ENCODE measurements at regions not wholly inside any gene's neighbourhood (a gene's known extent, or its start where the extent isn't known, plus 50 kb on each side); places are given as distances from the start of the nearest gene placed in this dataset.

GRCh38 chr2:225996462-225996828, 596.9 kb downstream of the NYAP2 start:
- no peaks in the 10 kb centered on the region for H4K20me1 ChIP-seq (replicated peaks; ENCODE audit: insufficient read depth)
- DNase-seq (ENCODE audit: low spot score) (no peak), ATAC-seq (no peak)
- H3F3A ChIP-seq (replicated peaks; ENCODE audit: low read depth): no peaks in the 10 kb centered on the region
- Mint-ChIP-seq H3K9me3 (no peaks in the 10 kb centered on the region), H3K36me3 (ENCODE audit: low read depth) (no peaks in the 10 kb centered on the region), H3K27me3 (ENCODE audit: insufficient read depth, low read depth, poor library complexity) (no peaks in the 10 kb centered on the region), H3K27ac (no peak overlapping the region), H3K4me1 (no peaks in the 10 kb centered on the region), H3K4me3 (no peak overlapping the region)
- no peaks in the 10 kb centered on the region for H3K4me1 ChIP-seq (ENCODE audit: insufficient read depth)
- no peaks in the 10 kb centered on the region for H3K27me3 ChIP-seq (ENCODE audit: insufficient read depth)
- H3K4me3 ChIP-seq: no peak overlapping the region
- H3K9me2 ChIP-seq (ENCODE audit: insufficient read depth): peaks cover under 1% of the 10 kb centered on the region; the same call in 1 of the 2 replicates
- H3K27ac ChIP-seq (ENCODE audit: low read depth): no peak overlapping the region
- H3K36me3 ChIP-seq (ENCODE audit: insufficient read depth): no peaks in the 10 kb centered on the region
- TF ChIP-seq ZNF331 (CRISPR knock-in tag; IDR thresholded peaks at IDR 0.05; ENCODE audit: low read depth): no peak
- H3K4me2 ChIP-seq: no peak overlapping the region
- no peak overlapping the region for H2AFZ ChIP-seq
- H3K79me2 ChIP-seq (replicated peaks; ENCODE audit: insufficient read depth): no peaks in the 10 kb centered on the region

DNA sequence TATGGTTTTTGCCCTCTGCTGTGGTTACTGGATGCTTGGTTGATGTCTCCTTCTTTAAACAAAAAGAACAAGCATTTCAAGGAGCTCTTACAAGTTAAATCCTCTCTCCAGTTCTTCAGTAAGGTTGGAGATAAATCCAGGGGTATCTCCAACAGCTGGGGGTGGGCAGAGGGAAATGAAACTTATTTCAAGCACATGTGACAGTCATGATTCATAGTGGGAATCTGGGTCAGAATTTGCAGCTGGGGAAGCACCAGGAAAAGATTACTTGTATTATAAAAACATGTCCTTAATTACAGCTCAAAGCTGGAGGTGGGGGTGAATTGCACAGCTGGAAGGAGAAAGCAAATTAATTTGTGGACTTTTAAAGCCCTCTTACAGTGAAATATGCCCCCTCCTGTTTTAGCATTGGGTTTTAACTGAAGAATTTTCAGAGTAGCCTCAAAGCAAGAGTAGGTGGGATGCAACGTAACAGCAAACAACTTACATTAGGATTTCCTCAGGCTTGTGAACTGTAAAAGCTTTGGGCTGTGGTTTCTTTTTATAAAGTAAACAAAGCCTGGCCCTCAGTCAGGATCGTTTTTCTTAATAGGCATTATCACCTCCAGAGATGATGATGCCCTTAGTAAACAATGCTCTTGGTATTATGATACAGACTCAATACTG, 596.4 kb downstream of the NYAP2 start:
- Histone ChIP-seq H3K4me2 (no peak overlapping the region), H3K79me2 (replicated peaks; ENCODE audit: insufficient read depth) (no peaks in the 10 kb centered on the region), H2AFZ (no peak overlapping the region), H3K27me3 (ENCODE audit: insufficient read depth) (no peaks in the 10 kb centered on the region), H3K9me2 (ENCODE audit: insufficient read depth) (peaks cover 2% of the 10 kb centered on the region; the same call in 1 of the 2 replicates), H3K27ac (ENCODE audit: low read depth) (no peak overlapping the region), H3K36me3 (ENCODE audit: insufficient read depth) (no peaks in the 10 kb centered on the region), H3K4me1 (ENCODE audit: insufficient read depth) (no peaks in the 10 kb centered on the region), H3K4me3 (no peak overlapping the region), H4K20me1 (replicated peaks; ENCODE audit: insufficient read depth) (no peaks in the 10 kb centered on the region), H3F3A (replicated peaks; ENCODE audit: low read depth) (no peaks in the 10 kb centered on the region)
- ATAC-seq: no peak
- H3K27ac Mint-ChIP-seq: no peak overlapping the region
- H3K9me3 Mint-ChIP-seq: no peaks in the 10 kb centered on the region
- H3K4me1 Mint-ChIP-seq: no peaks in the 10 kb centered on the region
- no peaks in the 10 kb centered on the region for H3K27me3 Mint-ChIP-seq (ENCODE audit: insufficient read depth, low read depth, poor library complexity)
- no peaks in the 10 kb centered on the region for H3K36me3 Mint-ChIP-seq (ENCODE audit: low read depth)
- H3K4me3 Mint-ChIP-seq: no peak overlapping the region
- TF ChIP-seq POLR2AphosphoS5 (IDR thresholded peaks at IDR 0.05; ENCODE audit: low read depth) (no peak), ZNF462 (CRISPR knock-in tag; IDR thresholded peaks at IDR 0.05) (no peak), ZNF114 (CRISPR knock-in tag; IDR thresholded peaks at IDR 0.05) (no peak), CREB1 (CRISPR knock-in tag; IDR thresholded peaks at IDR 0.05; ENCODE audit: low read depth) (no peak)
- TF ChIP-seq, protein P1, sequence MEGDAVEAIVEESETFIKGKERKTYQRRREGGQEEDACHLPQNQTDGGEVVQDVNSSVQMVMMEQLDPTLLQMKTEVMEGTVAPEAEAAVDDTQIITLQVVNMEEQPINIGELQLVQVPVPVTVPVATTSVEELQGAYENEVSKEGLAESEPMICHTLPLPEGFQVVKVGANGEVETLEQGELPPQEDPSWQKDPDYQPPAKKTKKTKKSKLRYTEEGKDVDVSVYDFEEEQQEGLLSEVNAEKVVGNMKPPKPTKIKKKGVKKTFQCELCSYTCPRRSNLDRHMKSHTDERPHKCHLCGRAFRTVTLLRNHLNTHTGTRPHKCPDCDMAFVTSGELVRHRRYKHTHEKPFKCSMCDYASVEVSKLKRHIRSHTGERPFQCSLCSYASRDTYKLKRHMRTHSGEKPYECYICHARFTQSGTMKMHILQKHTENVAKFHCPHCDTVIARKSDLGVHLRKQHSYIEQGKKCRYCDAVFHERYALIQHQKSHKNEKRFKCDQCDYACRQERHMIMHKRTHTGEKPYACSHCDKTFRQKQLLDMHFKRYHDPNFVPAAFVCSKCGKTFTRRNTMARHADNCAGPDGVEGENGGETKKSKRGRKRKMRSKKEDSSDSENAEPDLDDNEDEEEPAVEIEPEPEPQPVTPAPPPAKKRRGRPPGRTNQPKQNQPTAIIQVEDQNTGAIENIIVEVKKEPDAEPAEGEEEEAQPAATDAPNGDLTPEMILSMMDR (conservative IDR thresholded peaks at IDR 0.05; ENCODE audit: low read depth in 2 of 2): no peak
- TF ChIP-seq, protein P2, sequence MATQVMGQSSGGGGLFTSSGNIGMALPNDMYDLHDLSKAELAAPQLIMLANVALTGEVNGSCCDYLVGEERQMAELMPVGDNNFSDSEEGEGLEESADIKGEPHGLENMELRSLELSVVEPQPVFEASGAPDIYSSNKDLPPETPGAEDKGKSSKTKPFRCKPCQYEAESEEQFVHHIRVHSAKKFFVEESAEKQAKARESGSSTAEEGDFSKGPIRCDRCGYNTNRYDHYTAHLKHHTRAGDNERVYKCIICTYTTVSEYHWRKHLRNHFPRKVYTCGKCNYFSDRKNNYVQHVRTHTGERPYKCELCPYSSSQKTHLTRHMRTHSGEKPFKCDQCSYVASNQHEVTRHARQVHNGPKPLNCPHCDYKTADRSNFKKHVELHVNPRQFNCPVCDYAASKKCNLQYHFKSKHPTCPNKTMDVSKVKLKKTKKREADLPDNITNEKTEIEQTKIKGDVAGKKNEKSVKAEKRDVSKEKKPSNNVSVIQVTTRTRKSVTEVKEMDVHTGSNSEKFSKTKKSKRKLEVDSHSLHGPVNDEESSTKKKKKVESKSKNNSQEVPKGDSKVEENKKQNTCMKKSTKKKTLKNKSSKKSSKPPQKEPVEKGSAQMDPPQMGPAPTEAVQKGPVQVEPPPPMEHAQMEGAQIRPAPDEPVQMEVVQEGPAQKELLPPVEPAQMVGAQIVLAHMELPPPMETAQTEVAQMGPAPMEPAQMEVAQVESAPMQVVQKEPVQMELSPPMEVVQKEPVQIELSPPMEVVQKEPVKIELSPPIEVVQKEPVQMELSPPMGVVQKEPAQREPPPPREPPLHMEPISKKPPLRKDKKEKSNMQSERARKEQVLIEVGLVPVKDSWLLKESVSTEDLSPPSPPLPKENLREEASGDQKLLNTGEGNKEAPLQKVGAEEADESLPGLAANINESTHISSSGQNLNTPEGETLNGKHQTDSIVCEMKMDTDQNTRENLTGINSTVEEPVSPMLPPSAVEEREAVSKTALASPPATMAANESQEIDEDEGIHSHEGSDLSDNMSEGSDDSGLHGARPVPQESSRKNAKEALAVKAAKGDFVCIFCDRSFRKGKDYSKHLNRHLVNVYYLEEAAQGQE (IDR thresholded peaks at IDR 0.05; ENCODE audit: unreplicated experiment): no peak
- no peak for DNase-seq (ENCODE audit: low spot score)
